ENCODE measurements at regions not wholly inside any gene's neighbourhood (a gene's known extent, or its start where the extent isn't known, plus 50 kb on each side); places are given as distances from the start of the nearest gene placed in this dataset.
"Not testable (repeated sequence)": the region's sequence is repeated elsewhere in the genome, so short reads cannot be mapped to it uniquely, and the experiment has no call there.

DNA sequence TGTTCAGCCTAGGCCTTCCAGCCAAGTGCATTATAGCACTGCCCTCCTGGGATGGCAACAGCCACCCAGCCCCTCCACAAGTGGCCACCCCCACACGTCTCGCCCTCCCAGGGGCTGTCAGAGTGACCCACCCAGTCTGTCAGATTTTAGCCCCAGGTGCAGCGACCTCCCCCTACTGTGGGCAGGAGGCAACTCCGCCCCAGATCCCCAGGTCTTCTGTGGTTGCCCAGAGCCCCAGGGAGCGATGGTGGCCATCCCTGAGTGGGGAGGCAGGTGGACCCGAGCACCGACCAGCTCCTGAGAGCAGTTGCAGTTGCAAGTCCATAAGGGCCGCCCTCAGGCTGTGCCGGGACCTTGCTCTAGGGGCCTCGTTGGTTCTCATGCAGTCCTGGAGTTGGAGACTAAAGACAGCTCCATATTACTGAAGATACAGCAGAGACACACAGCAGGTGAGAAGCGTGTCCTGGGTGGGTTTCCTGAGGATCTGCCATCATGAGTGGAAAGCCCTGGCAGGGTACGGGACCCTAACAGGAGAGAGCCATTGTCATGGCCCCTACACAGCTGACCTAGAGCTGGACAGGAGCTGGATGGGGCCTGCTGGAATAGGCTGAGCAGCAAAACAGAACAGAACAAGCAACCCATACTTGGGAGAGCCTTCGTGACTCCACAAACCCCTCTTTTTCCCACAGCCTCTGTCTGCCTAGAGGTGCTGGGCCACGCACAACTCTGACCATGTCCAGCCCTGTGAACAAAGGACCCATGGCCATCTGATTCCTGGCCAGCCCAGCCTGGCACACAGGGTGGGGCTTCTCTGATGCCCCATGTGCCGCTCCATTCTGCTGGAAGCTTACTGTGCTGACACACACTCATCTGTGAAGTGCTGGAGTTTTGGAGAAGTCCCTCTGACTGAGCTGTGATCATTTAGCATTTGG, 110.3 kb upstream of the ALDH1A3 start:
- DNase-seq, result no peak

DNA sequence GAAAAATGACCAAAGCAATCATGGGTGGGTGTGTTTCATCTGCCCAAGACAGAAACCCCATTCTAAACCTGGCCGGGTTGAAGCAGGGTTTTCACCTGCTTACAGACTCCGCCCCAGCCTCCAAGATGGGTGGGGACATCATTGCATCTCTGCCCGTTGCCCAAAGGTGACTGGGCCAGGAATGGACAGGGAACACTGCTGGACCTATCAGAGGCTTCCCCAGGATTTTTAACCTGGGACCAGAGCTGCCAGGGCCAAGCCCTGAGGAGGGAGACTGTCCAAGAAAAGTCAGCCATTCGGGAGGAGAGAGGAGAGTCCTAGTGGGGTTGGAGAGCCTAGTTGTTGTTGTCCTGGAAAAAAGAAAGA, 109.7 kb upstream of the ALDH1A3 start:
- no peak for DNase-seq

DNA sequence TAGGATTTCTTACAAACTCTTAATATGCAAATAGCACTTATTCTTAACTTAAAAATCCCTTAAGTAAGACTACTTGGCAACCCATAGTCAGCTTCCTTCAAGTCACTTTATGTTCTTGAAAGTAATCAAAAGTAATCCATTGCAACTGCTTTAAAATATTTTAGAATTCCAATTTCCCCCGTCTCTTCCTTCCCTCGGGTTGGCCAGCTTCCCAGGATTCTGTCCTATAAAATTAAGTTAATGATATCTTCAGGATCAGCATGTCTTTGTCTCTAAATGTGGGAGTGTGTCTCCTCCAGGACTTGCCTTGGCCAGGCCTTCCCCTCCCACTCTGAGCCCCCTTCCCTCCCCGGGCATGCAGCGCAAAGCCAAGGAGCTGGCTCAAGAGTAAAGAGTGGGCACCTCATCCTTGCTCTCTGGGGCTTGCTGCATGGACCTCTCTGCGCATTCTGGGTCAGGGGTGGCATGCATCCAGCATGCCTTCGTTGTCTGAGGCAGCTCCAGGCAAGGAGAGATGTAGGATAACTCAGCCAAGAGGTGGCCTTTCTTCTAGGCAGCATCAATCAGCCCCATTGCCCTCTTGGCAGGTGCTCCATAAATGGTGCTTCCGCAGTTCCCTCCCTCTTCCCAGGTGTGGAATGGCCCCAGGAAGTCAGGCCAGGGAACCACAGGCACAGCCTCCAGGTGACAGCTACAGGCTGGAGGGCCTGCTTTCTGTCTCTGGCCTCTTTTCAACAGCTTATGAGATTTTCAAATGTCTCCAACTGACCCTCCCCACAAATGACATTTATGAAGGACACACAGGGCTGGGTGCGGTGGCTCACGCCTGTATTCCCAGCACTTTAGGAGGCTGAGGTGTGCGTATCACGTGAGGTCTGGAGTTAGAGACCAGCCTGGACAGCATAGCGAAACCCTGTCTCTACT, 108.7 kb upstream of the ALDH1A3 start:
- no peak for DNase-seq

DNA sequence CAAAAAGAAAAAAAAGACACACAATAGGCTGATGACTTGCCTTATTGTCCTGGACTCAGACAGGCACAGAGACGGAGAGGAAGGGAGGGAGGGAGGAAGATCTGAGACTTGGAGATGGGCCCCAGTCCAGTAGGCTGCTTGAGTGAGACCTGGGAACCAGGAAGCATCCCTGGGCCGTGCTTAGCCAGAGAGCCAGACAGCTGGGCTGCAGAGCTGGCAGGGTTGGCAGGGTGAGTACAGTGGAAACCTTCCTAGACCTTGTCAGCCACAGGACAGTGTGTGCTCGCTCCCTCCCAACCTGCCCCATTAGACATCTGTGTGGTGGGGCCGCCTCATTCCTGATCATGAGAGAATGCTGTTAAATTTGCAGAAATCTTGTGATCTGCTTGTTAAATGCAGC, 107.9 kb upstream of the ALDH1A3 start:
- no peak for DNase-seq

DNA sequence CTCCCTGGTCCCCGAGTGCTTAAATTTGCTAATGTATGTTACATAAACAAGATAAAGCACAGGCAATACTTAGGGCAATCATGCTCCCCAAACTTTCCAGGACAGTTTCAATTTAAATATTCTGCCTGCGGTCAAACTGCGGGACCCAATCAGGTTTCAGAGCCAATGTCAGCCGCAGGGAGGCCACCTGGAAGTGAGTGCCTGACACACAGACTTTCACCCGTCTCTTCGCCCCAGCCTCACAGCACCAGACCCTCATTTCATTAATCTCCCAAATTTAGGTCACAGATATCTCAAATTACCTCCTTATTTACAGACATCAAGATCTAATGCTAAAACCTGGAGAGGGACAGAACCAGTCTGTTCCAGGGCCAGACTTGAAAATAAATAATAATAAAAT, 107.2 kb upstream of the ALDH1A3 start:
- no peak for DNase-seq

DNA sequence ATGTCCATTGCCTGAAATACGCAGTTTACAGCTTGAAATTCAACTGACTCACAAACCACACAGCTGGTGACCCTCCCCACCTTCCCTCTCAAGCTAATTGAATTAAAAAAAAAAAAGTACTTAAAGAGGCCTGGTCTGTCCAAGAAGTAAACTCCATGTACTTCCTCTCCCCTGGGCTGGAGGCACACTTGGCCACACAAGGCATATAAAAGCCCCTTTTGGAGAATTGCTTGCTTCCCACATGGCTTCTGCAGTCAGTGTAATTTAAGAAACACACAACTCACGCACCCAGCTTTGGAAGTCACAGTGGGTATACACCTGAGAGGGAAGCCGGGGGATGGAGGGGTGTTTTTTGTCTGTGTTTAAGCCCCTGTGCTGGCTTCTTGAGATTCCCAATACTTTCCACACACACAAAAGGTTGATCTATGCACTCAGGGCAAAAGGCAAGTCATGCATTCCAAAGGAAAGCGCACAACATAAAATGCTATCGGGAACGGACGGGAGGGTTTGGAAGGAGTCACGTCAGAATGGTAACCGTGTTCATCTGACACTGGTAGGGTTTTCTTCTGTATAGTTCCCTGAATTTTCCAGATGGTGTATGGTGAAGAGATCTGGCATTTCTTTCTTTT, 106.6 kb upstream of the ALDH1A3 start:
- no peak for DNase-seq

DNA sequence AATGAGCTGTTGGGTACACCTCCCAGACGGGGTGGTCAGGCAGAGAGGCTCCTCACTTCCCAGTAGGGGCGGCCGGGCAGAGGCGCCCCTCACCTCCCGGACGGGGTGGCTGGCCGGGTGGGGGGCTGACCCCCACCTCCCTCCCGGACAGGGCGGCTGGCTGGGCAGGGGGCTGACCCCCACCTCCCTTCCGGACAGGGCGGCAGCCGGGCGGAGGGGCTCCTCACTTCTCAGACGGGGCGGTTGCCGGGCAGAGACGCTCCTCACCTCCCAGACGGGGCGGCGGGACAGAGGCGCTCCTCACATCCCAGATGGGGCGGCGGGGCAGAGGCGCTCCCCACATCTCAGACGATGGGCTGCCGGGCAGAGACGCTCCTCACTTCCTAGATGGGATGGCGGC, 105.6 kb upstream of the ALDH1A3 start:
- not testable (repeated sequence) for DNase-seq

DNA sequence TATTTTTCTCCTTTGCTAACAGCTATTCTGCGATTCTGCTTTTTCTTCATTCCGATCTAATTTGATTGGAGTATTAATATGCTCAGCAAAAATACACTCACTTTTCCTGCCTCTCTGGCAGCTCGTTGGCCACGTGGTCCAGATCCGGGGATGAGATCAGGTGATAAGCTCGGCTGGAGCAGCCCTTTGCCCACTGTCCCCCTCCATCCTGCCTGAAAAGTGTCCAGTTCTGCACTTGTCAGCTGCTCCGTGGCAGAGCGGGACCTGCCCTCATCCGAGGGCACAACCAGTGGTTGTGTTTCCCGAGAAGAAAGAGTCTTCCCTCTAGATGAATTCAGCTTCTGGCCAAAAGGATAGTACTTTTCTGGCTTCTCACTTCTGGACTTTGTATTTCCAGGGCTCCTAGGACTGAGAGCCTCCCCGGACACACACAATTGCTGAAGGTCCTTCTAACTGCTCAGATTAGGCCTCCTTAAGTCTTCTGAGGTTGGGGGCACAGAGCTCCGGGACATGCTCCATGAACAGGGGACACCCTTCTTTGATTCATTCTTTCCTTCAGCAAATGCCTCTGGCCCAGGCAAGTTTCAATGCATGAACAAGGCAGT, 103.9 kb upstream of the ALDH1A3 start:
- DNase-seq, result no peak

DNA sequence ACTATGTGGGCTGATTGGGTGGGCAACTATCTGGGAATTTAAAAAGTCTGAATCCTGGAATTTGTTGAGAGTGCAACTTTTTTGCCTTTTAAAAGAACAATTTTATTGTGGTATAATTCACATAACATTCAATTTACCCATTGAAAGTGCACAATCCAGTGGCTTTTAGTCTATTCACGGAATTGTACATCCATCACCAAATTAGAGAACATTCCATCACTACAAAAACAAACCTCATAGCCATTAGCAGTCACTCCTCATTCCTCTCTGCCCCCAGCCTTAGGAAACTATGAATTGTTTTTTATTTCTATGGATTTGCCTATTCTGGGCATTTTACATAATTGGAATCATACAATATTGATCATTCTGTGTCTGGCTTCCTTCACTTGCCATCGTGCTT, 101.8 kb upstream of the ALDH1A3 start:
- DNase-seq, result no peak

DNA sequence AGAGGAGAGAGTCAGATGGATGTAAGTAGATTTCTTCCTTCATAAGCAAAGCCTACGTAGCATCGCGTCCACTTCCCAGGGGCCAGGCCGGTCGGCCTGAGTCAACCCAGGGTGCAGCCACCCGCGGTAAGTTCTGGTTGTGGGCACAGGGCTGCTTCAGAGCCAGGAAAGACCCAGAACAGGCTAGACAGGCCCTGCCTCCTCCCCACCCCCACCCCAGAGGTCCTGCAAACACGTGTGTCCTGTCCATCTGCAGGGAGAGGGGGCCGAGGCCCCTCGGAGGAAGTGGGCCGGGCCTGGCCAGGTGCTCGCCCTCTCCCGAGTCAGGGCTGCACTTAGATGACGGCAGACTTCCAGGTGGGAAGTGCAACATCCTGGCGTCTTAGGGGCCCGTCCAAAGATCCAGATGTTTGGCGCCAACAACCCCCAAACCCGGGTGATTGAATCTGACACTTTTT, 100.8 kb upstream of the ALDH1A3 start:
- no peak for DNase-seq

DNA sequence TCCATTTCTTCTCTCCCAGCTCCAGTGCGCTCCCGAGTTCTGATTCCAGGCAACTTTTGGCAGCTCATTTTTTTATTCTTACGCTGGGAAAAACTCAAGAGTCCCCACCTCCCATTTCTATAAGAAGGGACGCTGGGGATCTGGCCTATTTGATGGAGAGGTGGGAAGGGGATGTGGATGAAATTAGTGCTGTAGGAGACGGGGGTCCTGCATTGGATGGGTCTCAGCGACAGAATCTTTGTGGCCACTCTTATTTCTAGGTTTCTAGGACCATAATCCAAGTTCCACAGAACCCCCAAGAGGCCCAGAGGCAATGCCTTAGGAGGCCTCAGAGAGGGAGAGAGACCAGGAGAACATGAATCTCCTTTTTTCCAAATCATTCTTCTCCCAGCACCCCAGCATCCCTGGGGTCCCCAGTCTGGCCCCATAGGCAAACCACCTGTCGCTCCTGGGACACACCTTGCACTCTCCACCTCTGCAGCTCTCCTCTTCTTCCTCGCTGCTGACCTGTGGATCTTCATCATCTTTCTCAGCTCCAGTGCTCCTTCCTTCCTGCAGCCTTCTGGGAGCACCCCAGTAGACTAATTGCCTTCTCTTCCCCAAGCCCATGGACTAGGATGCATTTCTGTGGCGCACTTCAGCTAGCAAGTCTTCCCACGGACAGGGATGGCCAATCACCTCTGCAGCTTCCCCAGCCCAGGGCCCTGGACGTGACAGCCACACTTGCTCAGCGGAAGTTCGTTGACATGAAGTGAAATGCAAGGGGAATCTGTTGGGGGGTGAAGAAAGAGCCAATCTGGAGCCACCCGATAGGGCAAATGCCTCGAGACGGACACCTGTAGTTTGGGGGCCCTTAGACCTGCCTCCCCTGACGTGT, 100.1 kb upstream of the ALDH1A3 start:
- DNase-seq, result no peak

DNA sequence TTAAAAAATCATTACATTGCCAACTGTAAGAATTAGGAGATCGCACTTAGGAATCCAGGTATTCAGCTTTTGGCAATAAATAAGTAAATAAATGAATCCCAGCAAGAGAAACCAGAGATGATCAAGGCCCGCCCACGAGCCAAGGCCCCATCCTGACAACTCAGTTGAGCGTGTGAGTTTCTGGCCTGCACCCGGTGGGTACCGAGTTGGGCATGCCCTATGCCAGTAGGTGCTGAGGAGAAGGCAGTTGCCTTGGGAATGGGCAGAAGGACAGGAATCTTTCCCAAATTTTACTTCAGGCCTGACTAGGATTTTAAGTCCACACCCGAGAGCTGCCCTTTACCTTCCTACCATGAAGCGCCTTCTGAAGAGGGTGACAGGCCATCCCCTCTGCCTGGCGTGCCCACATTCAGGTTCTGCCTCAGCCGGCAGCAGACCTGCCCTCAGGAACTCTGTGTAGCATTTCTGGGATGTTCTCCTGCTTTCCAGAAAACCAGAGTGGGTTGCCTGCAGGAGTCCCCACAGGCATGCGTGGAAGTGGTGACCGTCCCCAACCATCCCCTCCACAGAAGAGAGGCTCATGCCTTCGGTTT, 99.3 kb upstream of the ALDH1A3 start:
- DNase-seq, result no peak

DNA sequence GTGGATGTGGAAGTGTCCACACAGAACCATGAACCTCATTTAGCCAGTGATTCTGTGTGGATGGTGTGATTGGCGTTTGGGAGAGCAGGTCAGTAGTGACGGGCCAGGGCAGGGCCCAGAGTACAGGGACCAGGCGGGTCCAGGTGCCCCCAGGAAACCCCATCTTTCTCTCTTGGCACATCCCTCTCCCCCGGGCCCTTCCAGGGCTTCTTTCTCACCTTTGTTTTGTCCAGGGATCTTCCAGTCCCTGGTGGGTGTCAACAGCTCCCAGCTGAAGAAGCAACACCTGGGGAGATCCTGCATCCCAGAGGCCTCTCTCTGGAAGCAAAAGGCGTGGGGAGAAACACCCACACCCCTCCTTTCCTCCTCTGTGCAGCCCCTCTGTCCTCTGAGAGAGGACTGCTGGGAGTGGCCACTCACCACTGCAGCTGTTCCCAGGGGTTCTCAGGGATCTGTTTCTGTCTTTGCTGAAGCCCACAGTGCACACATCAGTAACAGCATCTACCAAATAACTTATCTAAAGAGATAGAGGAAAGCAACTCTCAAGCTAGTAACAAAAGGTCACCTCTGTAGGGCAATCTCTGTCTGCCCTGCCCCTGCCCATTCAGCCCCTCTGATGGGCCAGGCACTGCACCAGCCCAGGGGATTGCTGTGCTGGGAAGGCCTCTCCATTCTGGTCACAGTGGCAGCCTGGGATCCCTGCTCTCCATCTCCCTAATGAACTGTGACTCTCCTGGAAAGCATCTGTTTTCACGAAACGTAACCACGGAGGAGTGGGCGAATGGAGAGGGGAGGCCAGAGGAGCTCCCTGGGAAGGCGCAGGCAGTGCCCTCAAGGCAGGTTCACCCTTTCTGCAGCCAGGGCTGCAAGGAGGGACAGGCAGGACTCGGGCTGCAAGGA, 98.3 kb upstream of the ALDH1A3 start:
- DNase-seq, result no peak

DNA sequence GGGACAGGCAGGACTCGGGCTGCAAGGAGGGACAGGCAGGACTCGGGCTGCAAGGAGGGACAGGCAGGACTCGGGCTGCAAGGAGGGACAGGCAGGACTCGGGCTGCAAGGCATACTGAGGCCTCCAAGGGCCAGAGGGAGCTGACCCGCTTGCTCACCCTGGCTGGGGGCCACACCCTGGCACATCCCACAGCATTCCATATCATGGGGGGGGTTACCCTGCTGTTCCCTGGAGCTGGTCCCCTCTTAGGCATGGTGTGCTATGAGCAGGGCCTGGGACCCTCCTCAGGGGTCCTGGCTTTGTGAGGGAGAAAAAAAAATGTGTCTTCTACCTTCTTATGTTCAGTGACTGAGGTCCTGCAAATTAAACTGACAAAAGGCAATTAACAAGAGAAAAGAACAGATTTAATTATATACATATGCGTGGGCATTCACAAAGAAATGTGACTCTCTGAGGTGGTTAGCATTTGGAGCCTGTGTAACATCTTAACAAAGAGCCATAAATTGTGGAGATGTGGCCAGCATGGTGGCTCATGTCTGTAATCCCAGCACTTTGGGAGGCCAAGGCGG, 97.6 kb upstream of the ALDH1A3 start:
- no peak for DNase-seq

DNA sequence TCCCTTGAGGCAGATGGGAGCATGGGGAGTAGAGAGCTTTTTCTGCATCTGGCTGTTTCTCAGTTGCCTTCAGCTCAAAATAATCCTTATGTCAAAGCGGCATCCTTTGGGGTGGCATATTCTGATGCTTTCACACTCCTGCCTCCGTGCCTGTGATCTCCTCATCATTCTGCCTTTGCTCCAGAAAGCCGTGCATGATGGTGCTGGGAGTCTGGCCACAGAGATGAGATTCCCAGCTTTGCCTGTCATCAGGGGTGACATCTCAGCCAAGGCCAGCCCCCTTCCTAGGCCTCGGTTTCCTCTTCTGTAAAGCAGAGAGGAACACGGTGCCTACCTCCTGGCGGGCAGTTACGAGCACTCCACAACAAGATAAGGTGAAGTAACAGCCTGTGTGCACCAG, 96.3 kb upstream of the ALDH1A3 start:
- no peak for DNase-seq

DNA sequence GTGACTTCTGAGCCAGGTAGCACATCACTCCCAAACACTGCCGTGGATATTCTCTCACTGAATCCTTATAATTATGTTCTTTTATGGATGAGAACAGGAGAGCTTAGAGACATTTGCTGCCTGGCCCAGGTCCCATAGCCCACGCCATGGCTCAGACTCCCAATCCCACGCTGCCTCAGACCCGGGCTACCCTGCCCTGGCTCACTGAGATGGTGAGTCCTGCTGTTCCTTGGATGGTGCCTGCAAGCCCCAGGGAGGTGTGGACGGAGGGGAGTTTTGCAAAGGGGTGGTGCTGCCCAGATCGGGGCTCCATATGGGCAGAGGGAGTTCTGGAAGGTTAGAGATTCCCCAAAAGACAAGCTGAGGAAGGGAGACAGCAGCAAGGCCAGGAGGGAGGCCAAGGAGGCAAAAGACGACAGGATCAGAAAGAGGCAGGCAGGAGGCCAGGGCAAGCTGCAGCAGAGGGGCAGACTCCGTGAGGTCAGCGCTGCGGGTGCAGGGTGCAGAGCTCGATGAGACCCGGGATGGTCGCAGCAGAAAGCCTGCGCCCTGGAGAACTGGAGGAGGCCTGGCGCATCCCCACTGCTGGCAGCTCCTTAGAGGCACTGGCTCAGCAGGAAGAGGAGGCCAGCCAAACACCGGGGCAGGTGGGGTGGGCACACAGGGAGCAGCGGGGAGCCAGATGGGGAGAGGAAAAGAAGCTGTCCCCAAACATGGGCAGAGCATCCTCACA, 95.7 kb upstream of the ALDH1A3 start:
- DNase-seq, result no peak

DNA sequence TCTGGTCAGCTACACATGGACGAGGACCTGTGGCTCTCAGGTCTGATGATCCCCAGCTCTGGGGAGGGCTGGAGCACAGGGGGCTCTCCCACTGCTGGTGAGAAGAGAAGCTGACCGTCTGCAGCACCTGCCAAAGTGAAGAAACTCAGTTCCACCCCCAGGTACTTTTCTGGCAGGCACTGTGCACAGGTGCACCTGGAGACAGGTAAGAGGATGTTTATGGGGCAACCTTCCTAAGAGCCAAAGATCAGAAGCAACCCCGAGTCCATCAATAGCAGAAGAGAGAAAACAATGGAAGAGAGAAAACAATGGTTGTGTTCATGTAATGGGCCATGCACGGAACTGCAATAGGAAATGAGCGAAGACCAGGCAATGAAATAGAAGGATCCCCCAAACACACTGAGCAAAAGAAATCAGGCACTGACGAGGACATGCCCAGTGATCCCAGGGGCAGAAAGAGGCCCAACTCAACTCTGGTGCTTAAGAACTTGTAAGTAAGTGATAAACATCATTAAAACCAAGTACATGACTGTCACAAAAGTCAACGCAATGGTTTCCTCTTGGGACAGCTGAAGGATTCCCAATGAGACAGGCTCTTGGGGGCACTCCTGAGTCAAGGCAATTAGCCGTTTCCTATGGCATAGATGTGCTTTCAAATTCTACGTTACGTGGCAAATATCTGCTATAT, 95.0 kb upstream of the ALDH1A3 start:
- DNase-seq, result no peak

Data from DMS79 treated with DMSO at 0.1 percent for 48 hours (cell line).